GM23338 (cell line): ENCODE measurements at regions not wholly inside any gene's neighbourhood (a gene's known extent, or its start where the extent isn't known, plus 50 kb on each side); places are given as distances from the start of the nearest gene placed in this dataset.

Experiments used
- ATAC-seq: fragments of 200-7000 bp; cut with Tn5 transposase; 3 replicates; pipeline ENCODE4 v1.9.1; 2020
- DNase-seq: peaks from one replicate; pipeline ENCODE4 v3.0.0-alpha.2; 2015; ENCODE audit warnings: low spot score
- H2AFZ ChIP-seq: fragments of 200-600 bp; sonication (generic); 2 replicates; pipeline ENCODE4 v1.8.0; 2016; ENCODE audit warnings: antibody characterized with exemption, mild to moderate bottlenecking, moderate library complexity
- H3F3A ChIP-seq: fragments of 200-600 bp; sonication (generic); replicated peaks from 2 replicates; pipeline ENCODE4 v1.8.0; 2017; ENCODE audit warnings: antibody characterized with exemption, mixed run types, low read depth
- H3K27ac ChIP-seq: fragments of 200-600 bp; sonication (generic); 2 replicates; pipeline ENCODE4 v1.6.1; 2016; ENCODE audit warnings: low read depth
- H3K27me3 ChIP-seq: fragments of 200-600 bp; sonication (generic); 2 replicates; pipeline ENCODE4 v1.8.0; 2016; ENCODE audit warnings: mild to moderate bottlenecking, mixed run types, moderate library complexity; ENCODE audit not compliant: insufficient read depth
- H3K36me3 ChIP-seq: fragments of 200-600 bp; sonication (generic); 2 replicates; pipeline ENCODE4 v1.8.0; 2016; ENCODE audit warnings: mild to moderate bottlenecking; ENCODE audit not compliant: insufficient read depth
- H3K4me1 ChIP-seq: fragments of 200-600 bp; sonication (generic); 2 replicates; pipeline ENCODE4 v1.8.0; 2016; ENCODE audit warnings: mild to moderate bottlenecking, moderate library complexity; ENCODE audit not compliant: insufficient read depth
- H3K4me2 ChIP-seq: fragments of 200-600 bp; sonication (generic); 2 replicates; pipeline ENCODE4 v1.7.1; 2017; ENCODE audit warnings: mixed run types
- H3K4me3 ChIP-seq: fragments of 200-600 bp; sonication (generic); 2 replicates; pipeline ENCODE4 v1.6.1; 2016; ENCODE audit warnings: mixed run types
- H3K79me2 ChIP-seq: fragments of 200-600 bp; sonication (generic); replicated peaks from 2 replicates; pipeline ENCODE4 v1.8.0; 2017; ENCODE audit warnings: mild to moderate bottlenecking; ENCODE audit not compliant: insufficient read depth
- H3K9me2 ChIP-seq: fragments of 200-600 bp; sonication (generic); 2 replicates; pipeline ENCODE4 v1.8.0; 2017; ENCODE audit not compliant: insufficient read depth
- H4K20me1 ChIP-seq: fragments of 200-600 bp; sonication (generic); replicated peaks from 2 replicates; pipeline ENCODE4 v1.8.0; 2017; ENCODE audit warnings: mild to moderate bottlenecking; ENCODE audit not compliant: insufficient read depth
- H3K27ac Mint-ChIP-seq: 2 replicates; pipeline ENCODE4 v1.8.0; 2020; ENCODE audit warnings: inconsistent platforms, mild to moderate bottlenecking, moderate library complexity, mixed read lengths
- H3K27me3 Mint-ChIP-seq: 3 replicates; pipeline ENCODE4 v1.8.0; 2022; ENCODE audit warnings: low read depth, mild to moderate bottlenecking, moderate library complexity, mixed read lengths, inconsistent platforms; ENCODE audit not compliant: insufficient read depth, poor library complexity
- H3K36me3 Mint-ChIP-seq: 3 replicates; pipeline ENCODE4 v1.8.0; 2021; ENCODE audit warnings: low read depth, mild to moderate bottlenecking, inconsistent platforms, moderate library complexity, mixed read lengths
- H3K4me1 Mint-ChIP-seq: 3 replicates; pipeline ENCODE4 v1.8.0; 2020; ENCODE audit warnings: mild to moderate bottlenecking, inconsistent platforms, mixed read lengths
- H3K4me3 Mint-ChIP-seq: 3 replicates; pipeline ENCODE4 v1.8.0; 2021; ENCODE audit warnings: moderate library complexity, mild to moderate bottlenecking, inconsistent platforms, mixed read lengths
- H3K9me3 Mint-ChIP-seq: 3 replicates; pipeline ENCODE4 v1.8.0; 2020; ENCODE audit warnings: moderate library complexity, mild to moderate bottlenecking, inconsistent platforms, mixed read lengths
- CREB1 ChIP-seq: fragments of 250-450 bp; sonication (Bioruptor Pico); IDR thresholded peaks from 2 replicates; pipeline ENCODE4 v1.5.0; 2020; ENCODE audit warnings: low read depth, mild to moderate bottlenecking, moderate library complexity
- EZH2 ChIP-seq: fragments of 200-600 bp; sonication (generic); IDR thresholded peaks from one replicate; pipeline ENCODE4 v1.8.0; 2017; ENCODE audit warnings: antibody characterized with exemption, mild to moderate bottlenecking, low read depth; ENCODE audit not compliant: unreplicated experiment
- EZH2phosphoT487 ChIP-seq: fragments of 200-600 bp; sonication (generic); IDR thresholded peaks from one replicate; pipeline ENCODE4 v1.8.1; 2018; ENCODE audit warnings: antibody characterized with exemption; ENCODE audit not compliant: unreplicated experiment
- JUNB ChIP-seq: IDR thresholded peaks from one replicate; pipeline ENCODE4 v1.6.1; 2016; ENCODE audit warnings: antibody characterized with exemption; ENCODE audit not compliant: unreplicated experiment
- NANOG ChIP-seq: IDR thresholded peaks from 2 replicates; pipeline ENCODE4 v1.6.1; 2016; ENCODE audit warnings: antibody characterized with exemption, borderline replicate concordance
- POLR2AphosphoS5 ChIP-seq: IDR thresholded peaks from 2 replicates; pipeline ENCODE4 v1.6.1; 2016; ENCODE audit warnings: antibody characterized with exemption, low read depth
- STAT1 ChIP-seq: IDR thresholded peaks from one replicate; pipeline ENCODE4 v1.6.1; 2016; ENCODE audit warnings: antibody characterized with exemption; ENCODE audit not compliant: unreplicated experiment
- ZNF114 ChIP-seq: fragments of 250-450 bp; sonication (Bioruptor Pico); IDR thresholded peaks from 2 replicates; pipeline ENCODE4 v1.5.0; 2020; ENCODE audit warnings: mild to moderate bottlenecking, moderate library complexity
- ZNF331 ChIP-seq: fragments of 250-450 bp; sonication (Bioruptor Pico); IDR thresholded peaks from 2 replicates; pipeline ENCODE4 v1.5.0; 2020; ENCODE audit warnings: low read depth, mild to moderate bottlenecking, moderate library complexity
- ZNF462 ChIP-seq: fragments of 250-450 bp; sonication (Bioruptor Pico); IDR thresholded peaks from 2 replicates; pipeline ENCODE4 v1.5.0; 2020; ENCODE audit warnings: mild to moderate bottlenecking, moderate library complexity
- TF ChIP-seq, protein P1 (sequence below), 2 experiments: fragments of 200-600 bp in 1 of 2; sonication (generic) in 1 of 2; conservative IDR thresholded peaks; 2 replicates each; pipeline versions ENCODE4 v1.5.1 to v1.6.1; 2016 to 2017; ENCODE audit warnings: antibody characterized with exemption in 2 of 2, low read depth in 2 of 2, mild to moderate bottlenecking in 2 of 2, moderate library complexity in 1 of 2
- TF ChIP-seq, protein P2 (sequence below): IDR thresholded peaks from 2 replicates; pipeline ENCODE4 v1.6.1; 2016; ENCODE audit warnings: antibody characterized with exemption
- TF ChIP-seq, protein P3 (sequence below): IDR thresholded peaks from one replicate; pipeline ENCODE4 v1.6.1; 2018; ENCODE audit warnings: antibody characterized with exemption; ENCODE audit not compliant: unreplicated experiment

DNA sequence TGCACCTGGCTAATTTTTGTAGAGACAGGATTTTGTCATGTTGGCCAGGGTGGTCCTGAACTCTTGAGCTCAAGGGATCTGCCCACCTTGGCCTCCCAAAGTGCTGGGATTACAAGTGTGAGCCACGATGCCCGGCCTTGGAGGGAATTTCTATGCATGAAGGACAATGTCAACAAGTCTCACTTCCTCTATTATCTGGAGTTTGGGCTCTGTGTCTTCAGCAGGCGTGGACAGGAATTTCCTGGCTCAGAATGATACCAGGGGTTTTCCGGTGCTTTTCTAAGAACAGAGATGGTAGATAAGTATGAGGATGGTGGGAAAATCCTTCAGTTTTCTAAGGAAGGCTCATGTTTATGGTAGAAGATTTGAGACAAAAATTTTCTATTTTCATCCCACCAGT is 75.0 kb upstream of the CCDC60 start:
- H3K27ac Mint-ChIP-seq = no peak overlapping the region
- H3K36me3 Mint-ChIP-seq = no peaks in the 10 kb centered on the region; the same call in 2 of the 3 replicates

More for the DNA sequence above, 75.0 kb upstream of the CCDC60 start:
- TF ChIP-seq CREB1 (CRISPR knock-in tag) (no peak), STAT1 (no peak), EZH2 (no peak), NANOG (no peak), ZNF462 (CRISPR knock-in tag) (no peak), ZNF331 (no peak), POLR2AphosphoS5 (no peak), ZNF114 (CRISPR knock-in tag) (no peak), JUNB (no peak), EZH2phosphoT487 (no peak)
- TF ChIP-seq, protein P1, sequence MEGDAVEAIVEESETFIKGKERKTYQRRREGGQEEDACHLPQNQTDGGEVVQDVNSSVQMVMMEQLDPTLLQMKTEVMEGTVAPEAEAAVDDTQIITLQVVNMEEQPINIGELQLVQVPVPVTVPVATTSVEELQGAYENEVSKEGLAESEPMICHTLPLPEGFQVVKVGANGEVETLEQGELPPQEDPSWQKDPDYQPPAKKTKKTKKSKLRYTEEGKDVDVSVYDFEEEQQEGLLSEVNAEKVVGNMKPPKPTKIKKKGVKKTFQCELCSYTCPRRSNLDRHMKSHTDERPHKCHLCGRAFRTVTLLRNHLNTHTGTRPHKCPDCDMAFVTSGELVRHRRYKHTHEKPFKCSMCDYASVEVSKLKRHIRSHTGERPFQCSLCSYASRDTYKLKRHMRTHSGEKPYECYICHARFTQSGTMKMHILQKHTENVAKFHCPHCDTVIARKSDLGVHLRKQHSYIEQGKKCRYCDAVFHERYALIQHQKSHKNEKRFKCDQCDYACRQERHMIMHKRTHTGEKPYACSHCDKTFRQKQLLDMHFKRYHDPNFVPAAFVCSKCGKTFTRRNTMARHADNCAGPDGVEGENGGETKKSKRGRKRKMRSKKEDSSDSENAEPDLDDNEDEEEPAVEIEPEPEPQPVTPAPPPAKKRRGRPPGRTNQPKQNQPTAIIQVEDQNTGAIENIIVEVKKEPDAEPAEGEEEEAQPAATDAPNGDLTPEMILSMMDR (conservative IDR thresholded peaks at IDR 0.05; ENCODE audit: low read depth in 2 of 2) = no peak
- TF ChIP-seq, protein P2, sequence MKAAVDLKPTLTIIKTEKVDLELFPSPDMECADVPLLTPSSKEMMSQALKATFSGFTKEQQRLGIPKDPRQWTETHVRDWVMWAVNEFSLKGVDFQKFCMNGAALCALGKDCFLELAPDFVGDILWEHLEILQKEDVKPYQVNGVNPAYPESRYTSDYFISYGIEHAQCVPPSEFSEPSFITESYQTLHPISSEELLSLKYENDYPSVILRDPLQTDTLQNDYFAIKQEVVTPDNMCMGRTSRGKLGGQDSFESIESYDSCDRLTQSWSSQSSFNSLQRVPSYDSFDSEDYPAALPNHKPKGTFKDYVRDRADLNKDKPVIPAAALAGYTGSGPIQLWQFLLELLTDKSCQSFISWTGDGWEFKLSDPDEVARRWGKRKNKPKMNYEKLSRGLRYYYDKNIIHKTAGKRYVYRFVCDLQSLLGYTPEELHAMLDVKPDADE = no peak
- TF ChIP-seq, protein P3, sequence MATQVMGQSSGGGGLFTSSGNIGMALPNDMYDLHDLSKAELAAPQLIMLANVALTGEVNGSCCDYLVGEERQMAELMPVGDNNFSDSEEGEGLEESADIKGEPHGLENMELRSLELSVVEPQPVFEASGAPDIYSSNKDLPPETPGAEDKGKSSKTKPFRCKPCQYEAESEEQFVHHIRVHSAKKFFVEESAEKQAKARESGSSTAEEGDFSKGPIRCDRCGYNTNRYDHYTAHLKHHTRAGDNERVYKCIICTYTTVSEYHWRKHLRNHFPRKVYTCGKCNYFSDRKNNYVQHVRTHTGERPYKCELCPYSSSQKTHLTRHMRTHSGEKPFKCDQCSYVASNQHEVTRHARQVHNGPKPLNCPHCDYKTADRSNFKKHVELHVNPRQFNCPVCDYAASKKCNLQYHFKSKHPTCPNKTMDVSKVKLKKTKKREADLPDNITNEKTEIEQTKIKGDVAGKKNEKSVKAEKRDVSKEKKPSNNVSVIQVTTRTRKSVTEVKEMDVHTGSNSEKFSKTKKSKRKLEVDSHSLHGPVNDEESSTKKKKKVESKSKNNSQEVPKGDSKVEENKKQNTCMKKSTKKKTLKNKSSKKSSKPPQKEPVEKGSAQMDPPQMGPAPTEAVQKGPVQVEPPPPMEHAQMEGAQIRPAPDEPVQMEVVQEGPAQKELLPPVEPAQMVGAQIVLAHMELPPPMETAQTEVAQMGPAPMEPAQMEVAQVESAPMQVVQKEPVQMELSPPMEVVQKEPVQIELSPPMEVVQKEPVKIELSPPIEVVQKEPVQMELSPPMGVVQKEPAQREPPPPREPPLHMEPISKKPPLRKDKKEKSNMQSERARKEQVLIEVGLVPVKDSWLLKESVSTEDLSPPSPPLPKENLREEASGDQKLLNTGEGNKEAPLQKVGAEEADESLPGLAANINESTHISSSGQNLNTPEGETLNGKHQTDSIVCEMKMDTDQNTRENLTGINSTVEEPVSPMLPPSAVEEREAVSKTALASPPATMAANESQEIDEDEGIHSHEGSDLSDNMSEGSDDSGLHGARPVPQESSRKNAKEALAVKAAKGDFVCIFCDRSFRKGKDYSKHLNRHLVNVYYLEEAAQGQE = no peak
- no peak overlapping the region for H2AFZ ChIP-seq
- no peak overlapping the region for H3K27ac ChIP-seq
- H3K4me1 Mint-ChIP-seq = peaks cover 6% of the 10 kb centered on the region; the same call in 2 of the 3 replicates
- no peaks in the 10 kb centered on the region for H3F3A ChIP-seq
- peaks cover 2% of the 10 kb centered on the region; the same call in 1 of the 3 replicates for H3K9me3 Mint-ChIP-seq
- no peaks in the 10 kb centered on the region for H3K9me2 ChIP-seq
- ATAC-seq (no peak), DNase-seq (no peak)
- H3K27me3 Mint-ChIP-seq = peaks cover 4% of the 10 kb centered on the region
- no peak overlapping the region for H3K4me2 ChIP-seq
- no peaks in the 10 kb centered on the region for H3K79me2 ChIP-seq
- no peaks in the 10 kb centered on the region; the same call in 1 of the 2 replicates for H3K4me1 ChIP-seq
- H3K4me3 Mint-ChIP-seq = no peak overlapping the region
- H3K36me3 ChIP-seq = no peaks in the 10 kb centered on the region
- no peaks in the 10 kb centered on the region for H4K20me1 ChIP-seq
- no peaks in the 10 kb centered on the region for H3K27me3 ChIP-seq
- H3K4me3 ChIP-seq = no peak overlapping the region
